ENCODE measurements at regions not wholly inside any gene's neighbourhood (a gene's known extent, or its start where the extent isn't known, plus 50 kb on each side); places are given as distances from the start of the nearest gene placed in this dataset.

DNA sequence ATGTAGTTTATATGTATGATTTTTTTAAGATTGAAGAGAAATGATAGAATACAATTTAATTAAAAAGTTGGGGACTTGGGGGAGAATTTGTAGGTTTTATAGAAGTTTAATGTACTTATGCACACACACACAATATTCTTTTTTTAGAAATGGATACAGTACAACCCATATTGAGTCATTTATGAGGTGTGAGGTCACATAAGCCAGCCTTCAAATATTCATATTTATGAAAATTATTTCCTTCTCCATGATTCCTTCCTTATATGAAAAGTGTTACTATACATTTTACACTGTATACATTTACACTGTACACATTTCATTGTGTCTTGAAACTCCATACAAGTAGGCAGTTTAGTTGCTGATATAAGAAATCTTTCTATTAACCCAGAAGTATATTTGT, 96.2 kb upstream of the CHODL start:
- DNase-seq: peak in 2 of 3 donors; percentile 63 to 74
- H3K4me1 ChIP-seq (ENCODE audit: control insufficient read depth in 5 of 5, insufficient read depth in 5 of 5, low read length in 5 of 5): peaks cover 0 to 16% (median 8%) of the 10 kb centered on the region in 5 donors
- no peak for ATAC-seq (ENCODE audit: insufficient read depth, low FRiP score)
- H3K4me3 ChIP-seq: no peak overlapping the region
- no peak overlapping the region for H3K27ac ChIP-seq (ENCODE audit: low read depth in 1 of 2, low read length in 1 of 2)
- H3K36me3 ChIP-seq (ENCODE audit: control insufficient read depth in 4 of 4, insufficient read depth in 4 of 4, low read length in 4 of 4): no peaks in the 10 kb centered on the region
- H3K9ac ChIP-seq (ENCODE audit: insufficient read depth in 1 of 2, low read length in 2 of 2): no peak overlapping the region
- TF ChIP-seq, protein P1, sequence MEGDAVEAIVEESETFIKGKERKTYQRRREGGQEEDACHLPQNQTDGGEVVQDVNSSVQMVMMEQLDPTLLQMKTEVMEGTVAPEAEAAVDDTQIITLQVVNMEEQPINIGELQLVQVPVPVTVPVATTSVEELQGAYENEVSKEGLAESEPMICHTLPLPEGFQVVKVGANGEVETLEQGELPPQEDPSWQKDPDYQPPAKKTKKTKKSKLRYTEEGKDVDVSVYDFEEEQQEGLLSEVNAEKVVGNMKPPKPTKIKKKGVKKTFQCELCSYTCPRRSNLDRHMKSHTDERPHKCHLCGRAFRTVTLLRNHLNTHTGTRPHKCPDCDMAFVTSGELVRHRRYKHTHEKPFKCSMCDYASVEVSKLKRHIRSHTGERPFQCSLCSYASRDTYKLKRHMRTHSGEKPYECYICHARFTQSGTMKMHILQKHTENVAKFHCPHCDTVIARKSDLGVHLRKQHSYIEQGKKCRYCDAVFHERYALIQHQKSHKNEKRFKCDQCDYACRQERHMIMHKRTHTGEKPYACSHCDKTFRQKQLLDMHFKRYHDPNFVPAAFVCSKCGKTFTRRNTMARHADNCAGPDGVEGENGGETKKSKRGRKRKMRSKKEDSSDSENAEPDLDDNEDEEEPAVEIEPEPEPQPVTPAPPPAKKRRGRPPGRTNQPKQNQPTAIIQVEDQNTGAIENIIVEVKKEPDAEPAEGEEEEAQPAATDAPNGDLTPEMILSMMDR (IDR thresholded peaks at IDR 0.05; ENCODE audit: control extremely low read depth, extremely low read depth): no peak
- H3K27me3 ChIP-seq (ENCODE audit: control insufficient read depth in 3 of 3, insufficient read depth in 3 of 3, low read length in 2 of 3): no peaks in the 10 kb centered on the region
- H3K9me3 ChIP-seq (ENCODE audit: control insufficient read depth in 4 of 4, insufficient read depth in 3 of 4, low read length in 3 of 4): no peaks in the 10 kb centered on the region

DNA sequence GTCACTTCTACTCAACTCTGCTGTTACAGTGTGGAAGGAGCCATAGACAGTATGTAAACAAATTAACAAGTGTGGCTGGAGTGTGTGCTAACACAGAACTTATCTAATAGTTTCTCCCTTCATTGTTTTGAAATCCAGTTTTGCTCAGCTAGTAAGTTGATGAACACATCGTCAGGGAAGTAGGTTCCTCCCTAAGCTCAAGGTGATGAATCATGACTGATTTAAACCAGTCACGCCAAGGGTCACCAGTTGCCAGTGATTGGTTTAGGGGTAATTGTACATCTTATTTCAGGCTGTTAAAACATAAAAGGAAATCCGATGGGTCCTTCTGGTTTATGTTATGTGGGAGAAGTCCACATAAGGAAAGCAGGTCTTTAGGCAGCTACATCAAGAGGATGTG, 97.0 kb upstream of the CHODL start:
- no peaks in the 10 kb centered on the region for H3K27me3 ChIP-seq (ENCODE audit: control insufficient read depth in 3 of 3, insufficient read depth in 3 of 3, low read length in 2 of 3)
- peak in 1 of 3 donors; percentile 11 for DNase-seq
- WGBS, 2 donors: 69 to 82% methylated on average over 3 of the region's 3 CpGs
- no peak overlapping the region for H3K9ac ChIP-seq (ENCODE audit: insufficient read depth in 1 of 2, low read length in 2 of 2)
- no peaks in the 10 kb centered on the region for H3K36me3 ChIP-seq (ENCODE audit: control insufficient read depth in 4 of 4, insufficient read depth in 4 of 4, low read length in 4 of 4)
- peaks cover 0 to 16% (median 8%) of the 10 kb centered on the region in 5 donors for H3K4me1 ChIP-seq (ENCODE audit: control insufficient read depth in 5 of 5, insufficient read depth in 5 of 5, low read length in 5 of 5)
- H3K4me3 ChIP-seq: no peak overlapping the region
- no peaks in the 10 kb centered on the region for H3K9me3 ChIP-seq (ENCODE audit: control insufficient read depth in 4 of 4, insufficient read depth in 3 of 4, low read length in 3 of 4)
- TF ChIP-seq, protein P1 (IDR thresholded peaks at IDR 0.05; ENCODE audit: control extremely low read depth, extremely low read depth): no peak
- no peak for ATAC-seq (ENCODE audit: insufficient read depth, low FRiP score)
- H3K27ac ChIP-seq (ENCODE audit: low read depth in 1 of 2, low read length in 1 of 2): no peak overlapping the region

- H3K4me3 ChIP-seq: no peak overlapping the region
- TF ChIP-seq, protein P1 (IDR thresholded peaks at IDR 0.05; ENCODE audit: control extremely low read depth, extremely low read depth): no peak
- H3K9me3 ChIP-seq (ENCODE audit: control insufficient read depth in 4 of 4, insufficient read depth in 3 of 4, low read length in 3 of 4): no peaks in the 10 kb centered on the region
- ATAC-seq (ENCODE audit: insufficient read depth, low FRiP score): no peak
- peaks cover 0 to 16% (median 8%) of the 10 kb centered on the region in 5 donors for H3K4me1 ChIP-seq (ENCODE audit: control insufficient read depth in 5 of 5, insufficient read depth in 5 of 5, low read length in 5 of 5)
- H3K27ac ChIP-seq (ENCODE audit: low read depth in 1 of 2, low read length in 1 of 2): no peak overlapping the region
- no peak overlapping the region for H3K9ac ChIP-seq (ENCODE audit: insufficient read depth in 1 of 2, low read length in 2 of 2)
- no peaks in the 10 kb centered on the region for H3K36me3 ChIP-seq (ENCODE audit: control insufficient read depth in 4 of 4, insufficient read depth in 4 of 4, low read length in 4 of 4)
- no peak for DNase-seq
- no peaks in the 10 kb centered on the region for H3K27me3 ChIP-seq (ENCODE audit: control insufficient read depth in 3 of 3, insufficient read depth in 3 of 3, low read length in 2 of 3)
These were observed 97.8 kb upstream of the CHODL start for GRCh38 chr21:18146820-18147219.

DNA sequence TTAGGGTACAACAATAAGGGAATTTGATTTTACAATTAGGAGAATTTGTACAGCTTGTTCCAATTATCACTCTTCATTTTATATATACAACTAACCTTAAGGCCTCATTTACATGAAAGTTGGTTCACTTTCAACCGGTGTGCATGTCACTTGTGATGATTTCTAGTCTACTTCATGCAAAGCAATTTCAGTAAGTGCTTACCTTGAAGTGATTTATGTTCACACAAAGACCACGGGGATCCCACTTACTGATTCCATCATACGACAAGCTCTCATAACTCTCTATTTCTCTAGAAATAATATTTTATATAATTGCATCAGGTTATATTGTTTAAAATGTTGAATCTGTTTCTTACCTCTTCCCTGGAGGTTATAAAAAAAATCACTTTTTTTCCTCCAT, 100.3 kb upstream of the CHODL start:
- WGBS, 2 donors: 86 to 91% methylated on average over 3 of the region's 3 CpGs
- no peak for ATAC-seq (ENCODE audit: insufficient read depth, low FRiP score)

More for the DNA sequence above, 100.3 kb upstream of the CHODL start:
- Histone ChIP-seq H3K27ac (ENCODE audit: low read depth in 1 of 2, low read length in 1 of 2) (no peak overlapping the region), H3K9ac (ENCODE audit: insufficient read depth in 1 of 2, low read length in 2 of 2) (no peak overlapping the region), H3K36me3 (ENCODE audit: control insufficient read depth in 4 of 4, insufficient read depth in 4 of 4, low read length in 4 of 4) (no peaks in the 10 kb centered on the region), H3K4me3 (no peak overlapping the region), H3K9me3 (ENCODE audit: control insufficient read depth in 4 of 4, insufficient read depth in 3 of 4, low read length in 3 of 4) (no peaks in the 10 kb centered on the region), H3K4me1 (ENCODE audit: control insufficient read depth in 5 of 5, insufficient read depth in 5 of 5, low read length in 5 of 5) (peaks cover 0 to 16% (median 8%) of the 10 kb centered on the region in 5 donors), H3K27me3 (ENCODE audit: control insufficient read depth in 3 of 3, insufficient read depth in 3 of 3, low read length in 2 of 3) (no peaks in the 10 kb centered on the region)
- TF ChIP-seq, protein P1 (IDR thresholded peaks at IDR 0.05; ENCODE audit: control extremely low read depth, extremely low read depth): no peak
- no peak for DNase-seq
